ENCODE measurements at regions not wholly inside any gene's neighbourhood (a gene's known extent, or its start where the extent isn't known, plus 50 kb on each side); places are given as distances from the start of the nearest gene placed in this dataset.

GRCh38 chr1:177340601-177341067 is 169.9 kb downstream of the BRINP2 start:
- H3K27me3 ChIP-seq (ENCODE audit: control insufficient read depth, low read length): no peaks in the 10 kb centered on the region
- TF ChIP-seq EZH2phosphoT487 (IDR thresholded peaks at IDR 0.05; ENCODE audit: borderline replicate concordance, low read length): no peak
- TF ChIP-seq CTCF (IDR thresholded peaks at IDR 0.05; ENCODE audit: low read depth, low read length, poor library complexity, severe bottlenecking): no peak
- no peaks in the 10 kb centered on the region for H3K4me1 ChIP-seq (ENCODE audit: control insufficient read depth, low read length)
- no peaks in the 10 kb centered on the region for H3K9me3 ChIP-seq (ENCODE audit: control insufficient read depth, insufficient read depth, low read length)
- H3K9me2 ChIP-seq (replicated peaks; ENCODE audit: control insufficient read depth, low read length): no peaks in the 10 kb centered on the region
- no peaks in the 10 kb centered on the region for H4K20me1 ChIP-seq (ENCODE audit: control insufficient read depth, insufficient read depth, low read depth, low read length)
- no peaks in the 10 kb centered on the region for H3K36me3 ChIP-seq (ENCODE audit: control insufficient read depth, low read length)
- no peak overlapping the region for H3K4me3 ChIP-seq (ENCODE audit: low read length)
- no peaks in the 10 kb centered on the region for H3F3A ChIP-seq (ENCODE audit: control insufficient read depth, insufficient read depth)
- no peaks in the 10 kb centered on the region for H3K79me2 ChIP-seq (ENCODE audit: control insufficient read depth, low read length)
- no peak overlapping the region for H3K27ac ChIP-seq (ENCODE audit: low read depth, low read length)
- no peak overlapping the region for H3K4me2 ChIP-seq (ENCODE audit: low read length)

- H3K9me3 ChIP-seq (ENCODE audit: control insufficient read depth, insufficient read depth, low read length): no peaks in the 10 kb centered on the region
- H3K27ac ChIP-seq (ENCODE audit: low read depth, low read length): no peak overlapping the region
- H3K4me2 ChIP-seq (ENCODE audit: low read length): no peak overlapping the region
- no peaks in the 10 kb centered on the region for H3K79me2 ChIP-seq (ENCODE audit: control insufficient read depth, low read length)
- TF ChIP-seq EZH2phosphoT487 (IDR thresholded peaks at IDR 0.05; ENCODE audit: borderline replicate concordance, low read length): no peak
- TF ChIP-seq CTCF (IDR thresholded peaks at IDR 0.05; ENCODE audit: low read depth, low read length, poor library complexity, severe bottlenecking): no peak
- no peak overlapping the region for H3K4me3 ChIP-seq (ENCODE audit: low read length)
- H3K27me3 ChIP-seq (ENCODE audit: control insufficient read depth, low read length): no peaks in the 10 kb centered on the region
- H4K20me1 ChIP-seq (ENCODE audit: control insufficient read depth, insufficient read depth, low read depth, low read length): no peaks in the 10 kb centered on the region
- H3K4me1 ChIP-seq (ENCODE audit: control insufficient read depth, low read length): no peaks in the 10 kb centered on the region
- no peaks in the 10 kb centered on the region for H3F3A ChIP-seq (ENCODE audit: control insufficient read depth, insufficient read depth)
- no peaks in the 10 kb centered on the region for H3K36me3 ChIP-seq (ENCODE audit: control insufficient read depth, low read length)
- H3K9me2 ChIP-seq (replicated peaks; ENCODE audit: control insufficient read depth, low read length): no peaks in the 10 kb centered on the region
Observed at GRCh38 chr1:177338376-177338775, 167.6 kb downstream of the BRINP2 start.

- Histone ChIP-seq H3K4me1 (ENCODE audit: control insufficient read depth, low read length) (no peaks in the 10 kb centered on the region), H3K27ac (ENCODE audit: low read depth, low read length) (no peak overlapping the region), H3K4me3 (ENCODE audit: low read length) (no peak overlapping the region), H3K79me2 (ENCODE audit: control insufficient read depth, low read length) (no peaks in the 10 kb centered on the region), H3F3A (ENCODE audit: control insufficient read depth, insufficient read depth) (no peaks in the 10 kb centered on the region), H3K9me3 (ENCODE audit: control insufficient read depth, insufficient read depth, low read length) (no peaks in the 10 kb centered on the region), H3K9me2 (replicated peaks; ENCODE audit: control insufficient read depth, low read length) (no peaks in the 10 kb centered on the region), H4K20me1 (ENCODE audit: control insufficient read depth, insufficient read depth, low read depth, low read length) (no peaks in the 10 kb centered on the region), H3K4me2 (ENCODE audit: low read length) (no peak overlapping the region), H3K36me3 (ENCODE audit: control insufficient read depth, low read length) (no peaks in the 10 kb centered on the region), H3K27me3 (ENCODE audit: control insufficient read depth, low read length) (no peaks in the 10 kb centered on the region)
- no peak for TF ChIP-seq EZH2phosphoT487 (IDR thresholded peaks at IDR 0.05; ENCODE audit: borderline replicate concordance, low read length)
- TF ChIP-seq CTCF (IDR thresholded peaks at IDR 0.05; ENCODE audit: low read depth, low read length, poor library complexity, severe bottlenecking): no peak
Observed at GRCh38 chr1:177334903-177335302, 164.1 kb downstream of the BRINP2 start.

Measured in DOHH2 (cell line).